NCI-H187 treated with DMSO at 0.1 percent for 48 hours (cell line): ENCODE measurements at regions not wholly inside any gene's neighbourhood (a gene's known extent, or its start where the extent isn't known, plus 50 kb on each side); places are given as distances from the start of the nearest gene placed in this dataset.
"Not testable (repeated sequence)": the region's sequence is repeated elsewhere in the genome, so short reads cannot be mapped to it uniquely, and the experiment has no call there.

Experiments used
- DNase-seq: peaks from one replicate; lab custom pipeline; 2025; lab: John Stamatoyannopoulos, UW

GRCh38 chr3:86554383-86554782, 436.6 kb downstream of the VGLL3 start:
- DNase-seq, result no peak

GRCh38 chr3:86547692-86548091, 443.3 kb downstream of the VGLL3 start:
- no peak for DNase-seq

GRCh38 chr3:86537171-86537570, 453.8 kb downstream of the VGLL3 start:
- no peak for DNase-seq

- no peak for DNase-seq
These were observed 471.1 kb downstream of the VGLL3 start for GRCh38 chr3:86519819-86520218.

GRCh38 chr3:86481636-86482035, 509.3 kb downstream of the VGLL3 start:
- no peak for DNase-seq

- no peak for DNase-seq
These were observed 509.9 kb downstream of the VGLL3 start for GRCh38 chr3:86481031-86481430.

GRCh38 chr3:86464180-86464579, 526.8 kb downstream of the VGLL3 start:
- DNase-seq, result no peak

- no peak for DNase-seq
These were observed 539.2 kb downstream of the VGLL3 start for GRCh38 chr3:86451749-86452148.

- no peak for DNase-seq
These were observed 552.4 kb downstream of the VGLL3 start for GRCh38 chr3:86438544-86438943.

GRCh38 chr3:86427343-86427742, 563.6 kb downstream of the VGLL3 start:
- no peak for DNase-seq

GRCh38 chr3:86420990-86421739, 569.8 kb downstream of the VGLL3 start:
- no peak for DNase-seq

- no peak for DNase-seq
These were observed 572.1 kb downstream of the VGLL3 start for GRCh38 chr3:86418861-86419260.

GRCh38 chr3:86416334-86416733, 574.6 kb downstream of the VGLL3 start:
- DNase-seq, result no peak

GRCh38 chr3:86413645-86414044, 577.3 kb downstream of the VGLL3 start:
- no peak for DNase-seq

GRCh38 chr3:86410587-86410986, 580.4 kb downstream of the VGLL3 start:
- no peak for DNase-seq

GRCh38 chr3:86389759-86390158, 601.2 kb downstream of the VGLL3 start:
- DNase-seq, result not testable (repeated sequence)

GRCh38 chr3:86388820-86389219, 602.1 kb downstream of the VGLL3 start:
- DNase-seq, result no peak

GRCh38 chr3:86382556-86382955, 608.4 kb downstream of the VGLL3 start:
- DNase-seq, result no peak

- DNase-seq, result no peak
These were observed 609.7 kb downstream of the VGLL3 start for GRCh38 chr3:86381247-86381646.

GRCh38 chr3:86379280-86379679, 611.7 kb downstream of the VGLL3 start:
- no peak for DNase-seq

GRCh38 chr3:86378829-86379228, 612.1 kb downstream of the VGLL3 start:
- no peak for DNase-seq

- not testable (repeated sequence) for DNase-seq
These were observed 655.4 kb downstream of the VGLL3 start for GRCh38 chr3:86335566-86335965.

GRCh38 chr3:86333636-86334035, 657.3 kb downstream of the VGLL3 start:
- no peak for DNase-seq

- no peak for DNase-seq
These were observed 687.0 kb downstream of the VGLL3 start for GRCh38 chr3:86303935-86304334.
